Mesenchymal stem cell (in vitro differentiated cells and primary cell): ENCODE measurements at regions not wholly inside any gene's neighbourhood (a gene's known extent, or its start where the extent isn't known, plus 50 kb on each side); places are given as distances from the start of the nearest gene placed in this dataset.
"Not testable (repeated sequence)": the region's sequence is repeated elsewhere in the genome, so short reads cannot be mapped to it uniquely, and the experiment has no call there.

Experiments
- DNase-seq: peaks from one replicate; pipeline ENCODE4 v3.0.0-alpha.2; 2013
- H2AFZ ChIP-seq: one replicate; pipeline ENCODE4 v1.6.1; 2013; ENCODE audit warnings: low read depth, mild to moderate bottlenecking, control low read depth, inconsistent platforms, low read length, moderate library complexity
- H2AK5ac ChIP-seq: 2 replicates; pipeline ENCODE4 v1.6.1; 2013; ENCODE audit warnings: low read length, moderate library complexity, mild to moderate bottlenecking, inconsistent platforms; ENCODE audit not compliant: severe bottlenecking
- H2BK120ac ChIP-seq: one replicate; pipeline ENCODE4 v1.6.1; 2013; ENCODE audit warnings: low read depth, mild to moderate bottlenecking, inconsistent platforms, low read length, moderate library complexity
- H2BK12ac ChIP-seq, 2 experiments: one replicate each; pipeline ENCODE4 v1.6.1; 2013; ENCODE audit warnings: inconsistent platforms in 2 of 2, low read length in 2 of 2, mild to moderate bottlenecking in 2 of 2, moderate library complexity in 2 of 2, control low read depth in 1 of 2
- H2BK15ac ChIP-seq: one replicate; pipeline ENCODE4 v1.6.1; 2013; ENCODE audit warnings: mild to moderate bottlenecking, low read depth, inconsistent platforms; ENCODE audit not compliant: poor library complexity, severe bottlenecking
- H2BK5ac ChIP-seq: 2 replicates; pipeline ENCODE4 v1.6.1; 2013; ENCODE audit warnings: low read depth, mild to moderate bottlenecking, low read length, control low read depth, inconsistent platforms; ENCODE audit not compliant: poor library complexity, severe bottlenecking
- H3K14ac ChIP-seq, 2 experiments: one replicate each; pipeline ENCODE4 v1.6.1; 2013; ENCODE audit warnings: inconsistent platforms in 2 of 2, low read length in 2 of 2, control low read depth in 1 of 2, mild to moderate bottlenecking in 1 of 2, moderate library complexity in 1 of 2
- H3K18ac ChIP-seq, 2 experiments: one replicate each; pipeline ENCODE4 v1.6.1; 2013; ENCODE audit warnings: inconsistent platforms in 2 of 2, low read length in 2 of 2, control low read depth in 1 of 2, low read depth in 1 of 2, mild to moderate bottlenecking in 1 of 2
- H3K23ac ChIP-seq, 2 experiments: one replicate each; pipeline ENCODE4 v1.6.1; 2013; ENCODE audit warnings: inconsistent platforms in 2 of 2, low read length in 2 of 2, mild to moderate bottlenecking in 2 of 2, moderate library complexity in 2 of 2, control low read depth in 1 of 2
- H3K27ac ChIP-seq: 2 replicates; pipeline ENCODE4 v1.5.1; 2013; ENCODE audit warnings: mild to moderate bottlenecking, moderate library complexity, low read length, control low read depth, inconsistent platforms; ENCODE audit not compliant: poor library complexity, severe bottlenecking
- H3K27me3 ChIP-seq, 2 experiments: 2 replicates each; pipeline versions ENCODE4 v1.6.1 to v1.7.0; 2013; ENCODE audit warnings: low read length in 2 of 2, mild to moderate bottlenecking in 2 of 2, moderate library complexity in 2 of 2, control low read depth in 1 of 2, inconsistent platforms in 1 of 2; ENCODE audit not compliant: control insufficient read depth in 1 of 2, insufficient read depth in 1 of 2
- H3K36me3 ChIP-seq, 2 experiments: 2 replicates each; pipeline versions ENCODE4 v1.6.1 to v1.7.0; 2013; ENCODE audit warnings: low read length in 2 of 2, control low read depth in 1 of 2, inconsistent platforms in 1 of 2, low read depth in 1 of 2, mild to moderate bottlenecking in 1 of 2; ENCODE audit not compliant: insufficient read depth in 2 of 2, control insufficient read depth in 1 of 2
- H3K4ac ChIP-seq, 2 experiments: one replicate each; pipeline ENCODE4 v1.6.1; 2013; ENCODE audit warnings: inconsistent platforms in 2 of 2, low read length in 2 of 2, mild to moderate bottlenecking in 2 of 2, moderate library complexity in 2 of 2, control low read depth in 1 of 2, low read depth in 1 of 2
- H3K4me1 ChIP-seq: 2 replicates; pipeline ENCODE4 v1.6.1; 2013; ENCODE audit warnings: low read depth, low read length, control low read depth; ENCODE audit not compliant: control insufficient read depth, insufficient read depth
- H3K4me2 ChIP-seq: 2 replicates; pipeline ENCODE4 v1.6.1; 2013; ENCODE audit warnings: low read length, mild to moderate bottlenecking, inconsistent platforms; ENCODE audit not compliant: poor library complexity, severe bottlenecking
- H3K4me3 ChIP-seq, 2 experiments: 2 replicates each; pipeline versions ENCODE4 v1.5.1 to v1.7.0; 2013; ENCODE audit warnings: low read length in 2 of 2, mild to moderate bottlenecking in 2 of 2, control low read depth in 1 of 2, low read depth in 1 of 2; ENCODE audit not compliant: insufficient read depth in 1 of 2
- H3K79me1 ChIP-seq: replicated peaks from 2 replicates; pipeline ENCODE4 v1.6.1; 2013; ENCODE audit warnings: mild to moderate bottlenecking, control low read depth, low read length, inconsistent platforms; ENCODE audit not compliant: poor library complexity, severe bottlenecking
- H3K9ac ChIP-seq: 2 replicates; pipeline ENCODE4 v1.7.0; 2013; ENCODE audit warnings: mild to moderate bottlenecking, low read length, moderate library complexity
- H3K9me3 ChIP-seq: 2 replicates; pipeline ENCODE4 v1.7.0; 2013; ENCODE audit warnings: mild to moderate bottlenecking, low read length; ENCODE audit not compliant: control insufficient read depth
- H4K8ac ChIP-seq: one replicate; pipeline ENCODE4 v1.6.1; 2013; ENCODE audit warnings: inconsistent platforms, mild to moderate bottlenecking, low read length, moderate library complexity
- H4K91ac ChIP-seq: one replicate; pipeline ENCODE4 v1.6.1; 2013; ENCODE audit warnings: mild to moderate bottlenecking, low read length, inconsistent platforms
- WGBS: methylation state at CpG from one replicate; pipeline ENCODE4 v1.1.7; 2013; ENCODE audit warnings: mixed read lengths; 5-methylcytosine and 5-hydroxymethylcytosine counted together

DNA sequence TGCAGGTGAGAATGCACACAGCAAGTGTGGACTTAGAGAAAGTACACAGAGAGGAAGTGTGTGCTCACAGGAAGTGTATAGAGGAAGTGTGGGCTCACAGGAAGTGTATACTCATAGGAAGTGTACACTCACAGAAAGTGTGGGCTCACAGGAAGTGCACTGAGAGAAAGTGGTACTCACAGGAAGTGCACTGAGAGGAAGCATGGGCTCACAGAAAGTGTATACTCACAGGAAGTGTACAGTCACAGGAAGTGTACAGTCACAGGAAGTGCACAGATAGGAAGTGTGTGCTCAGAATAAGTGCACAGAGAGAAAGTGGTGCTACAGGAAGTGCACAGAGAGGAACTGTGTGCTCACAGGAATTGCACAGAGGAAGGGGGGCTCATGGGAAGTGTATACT lies 87.1 kb downstream of the ATP6V0E2 start:
- not testable (repeated sequence) for H3K79me1 ChIP-seq, H3K27me3 ChIP-seq, H3K14ac ChIP-seq, H3K4me2 ChIP-seq, DNase-seq, H3K4me1 ChIP-seq, H3K27ac ChIP-seq, H3K36me3 ChIP-seq, H3K4ac ChIP-seq, H4K91ac ChIP-seq, H4K8ac ChIP-seq, H2BK120ac ChIP-seq, H3K9ac ChIP-seq, H2BK5ac ChIP-seq, H3K4me3 ChIP-seq, H2AFZ ChIP-seq, H3K23ac ChIP-seq, H3K9me3 ChIP-seq, H2BK12ac ChIP-seq, H2BK15ac ChIP-seq, H3K18ac ChIP-seq, H2AK5ac ChIP-seq

DNA sequence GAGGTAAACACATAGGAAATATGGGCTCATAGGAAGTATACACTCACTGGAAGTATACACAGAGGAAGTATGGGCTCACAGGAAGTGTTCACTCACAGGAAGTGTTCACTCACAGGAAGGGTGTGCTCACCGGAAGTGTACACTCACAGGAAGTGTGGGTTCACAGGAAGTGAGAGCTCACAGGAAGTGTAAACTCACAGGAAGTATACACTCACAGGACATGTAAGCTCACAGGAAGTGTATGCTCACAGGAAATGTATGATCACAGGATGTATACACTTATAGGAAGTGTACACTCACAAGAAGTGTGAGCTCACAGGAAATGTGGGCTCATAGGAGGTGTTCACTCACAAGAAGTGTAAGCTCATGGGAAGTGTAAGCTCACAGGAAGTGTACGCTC lies 88.1 kb downstream of the ATP6V0E2 start:
- H3K4ac ChIP-seq, H2BK12ac ChIP-seq, H3K36me3 ChIP-seq, H4K91ac ChIP-seq, H2BK15ac ChIP-seq, H3K27ac ChIP-seq, H3K18ac ChIP-seq, H3K9ac ChIP-seq, H2BK5ac ChIP-seq, H3K4me3 ChIP-seq, H3K14ac ChIP-seq, H3K23ac ChIP-seq, H2BK120ac ChIP-seq, H3K79me1 ChIP-seq, H2AFZ ChIP-seq, H4K8ac ChIP-seq, H3K4me2 ChIP-seq, H2AK5ac ChIP-seq, H3K27me3 ChIP-seq, DNase-seq, H3K9me3 ChIP-seq, H3K4me1 ChIP-seq: not testable (repeated sequence)
- WGBS, result 82% methylated on average over 1 of the region's 2 CpGs

DNA sequence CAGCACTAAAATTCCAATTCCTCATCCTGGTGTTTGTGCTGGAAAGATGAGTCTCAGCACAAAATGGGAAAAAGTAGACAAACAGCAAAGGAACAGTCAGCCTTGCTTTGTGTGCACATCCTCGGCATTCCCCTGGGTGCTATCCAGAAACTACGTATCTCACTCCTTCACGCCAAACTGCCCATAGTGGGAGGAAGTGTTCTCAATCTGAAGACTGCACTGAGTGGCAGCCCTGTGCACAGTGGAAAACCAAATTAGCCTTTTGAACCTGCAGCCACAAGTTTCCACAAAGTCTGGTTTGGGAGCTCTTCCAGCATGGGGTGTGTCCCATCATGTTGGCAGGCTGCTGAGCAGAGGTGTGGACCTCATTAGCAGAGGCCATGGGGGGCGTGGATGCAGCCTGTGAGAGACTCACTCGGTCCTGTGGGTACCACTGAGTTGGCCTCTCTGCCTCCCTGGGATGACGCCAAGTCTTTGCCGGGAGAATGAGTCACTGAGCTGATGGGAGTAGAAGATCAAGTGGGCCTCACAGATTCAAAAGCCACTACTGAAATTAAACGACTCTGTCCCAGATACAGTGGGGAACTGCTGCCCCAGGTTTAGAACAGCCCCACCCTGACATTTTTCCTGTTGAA lies 89.0 kb downstream of the ATP6V0E2 start:
- not testable (repeated sequence) for H3K4me2 ChIP-seq, H3K79me1 ChIP-seq, H3K18ac ChIP-seq, H2BK12ac ChIP-seq, H3K4me1 ChIP-seq, H3K23ac ChIP-seq, H4K91ac ChIP-seq, H2BK120ac ChIP-seq, H3K4me3 ChIP-seq, H2BK15ac ChIP-seq, H2BK5ac ChIP-seq, H3K9ac ChIP-seq, H3K14ac ChIP-seq, H2AFZ ChIP-seq, H2AK5ac ChIP-seq, H3K27ac ChIP-seq, H3K27me3 ChIP-seq, H3K9me3 ChIP-seq, H3K36me3 ChIP-seq, DNase-seq, H4K8ac ChIP-seq, H3K4ac ChIP-seq
- WGBS, result 70% methylated on average over 5 of the region's 8 CpGs

DNA sequence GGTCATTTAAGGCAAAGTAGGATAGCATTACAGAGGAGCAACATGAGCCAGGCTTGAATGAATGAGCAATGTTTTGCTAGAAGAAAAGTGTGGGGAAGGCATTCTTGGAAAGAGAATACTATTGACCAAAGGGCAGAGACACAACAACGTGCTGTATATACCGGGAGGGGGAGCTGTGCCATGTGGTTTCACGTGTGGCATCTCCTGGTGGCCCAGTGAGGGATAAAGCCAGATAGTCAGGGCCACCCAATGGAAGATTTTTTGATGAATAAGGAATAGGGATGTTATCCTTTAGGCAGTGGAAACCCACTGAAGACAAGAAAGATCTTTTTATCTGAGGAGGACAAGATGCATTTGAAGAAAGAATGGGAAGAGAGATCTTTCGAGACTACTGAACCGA lies 90.2 kb downstream of the ATP6V0E2 start:
- H2AK5ac ChIP-seq, H2BK15ac ChIP-seq, H3K23ac ChIP-seq, H3K14ac ChIP-seq, H3K9ac ChIP-seq, H3K27me3 ChIP-seq, H2AFZ ChIP-seq, H3K4ac ChIP-seq, H3K4me1 ChIP-seq, H3K18ac ChIP-seq, H3K9me3 ChIP-seq, H2BK5ac ChIP-seq, H3K4me2 ChIP-seq, H2BK120ac ChIP-seq, H3K79me1 ChIP-seq, H3K36me3 ChIP-seq, H2BK12ac ChIP-seq, DNase-seq, H4K91ac ChIP-seq, H3K4me3 ChIP-seq, H4K8ac ChIP-seq, H3K27ac ChIP-seq: not testable (repeated sequence)
- WGBS, result 61% methylated on average over 5 of the region's 5 CpGs
